GM12872 (cell line): ENCODE measurements at regions not wholly inside any gene's neighbourhood (a gene's known extent, or its start where the extent isn't known, plus 50 kb on each side); places are given as distances from the start of the nearest gene placed in this dataset.

ENCODE experiments used
- CTCF ChIP-seq: IDR thresholded peaks from 3 replicates; pipeline ENCODE4 v1.5.1; 2011; ENCODE audit warnings: low read depth, mild to moderate bottlenecking, low read length, moderate library complexity; ENCODE audit not compliant: insufficient read depth

- TF ChIP-seq CTCF, result no peak
Measured at GRCh38 chr20:7458459-7458858, 481.8 kb downstream of the HAO1 start.

GRCh38 chr20:7459083-7459482 lies 481.2 kb downstream of the HAO1 start:
- no peak for TF ChIP-seq CTCF

GRCh38 chr20:7463290-7463689 lies 477.0 kb downstream of the HAO1 start:
- TF ChIP-seq CTCF, result no peak

- TF ChIP-seq CTCF, result no peak
Measured at GRCh38 chr20:7470912-7471311, 469.3 kb downstream of the HAO1 start.

- TF ChIP-seq CTCF, result no peak
Measured at GRCh38 chr20:7490288-7490687, 450.0 kb downstream of the HAO1 start.

- no peak for TF ChIP-seq CTCF
Measured at GRCh38 chr20:7492257-7492656, 448.0 kb downstream of the HAO1 start.

GRCh38 chr20:7493311-7493710 lies 446.9 kb downstream of the HAO1 start:
- TF ChIP-seq CTCF, result no peak
